Testis (tissue), 2 donors: ENCODE measurements at regions not wholly inside any gene's neighbourhood (a gene's known extent, or its start where the extent isn't known, plus 50 kb on each side); places are given as distances from the start of the nearest gene placed in this dataset.

Source experiments
- DNase-seq: peaks from one replicate; pipeline ENCODE4 v3.0.0-alpha.2; 2019
- H3K27ac ChIP-seq, 2 donors: fragments of 200-600 bp; sonication (generic); one replicate each; pipeline ENCODE4 v1.5.1; 2019
- H3K27me3 ChIP-seq: fragments of 200-600 bp; sonication (generic); one replicate; pipeline ENCODE4 v1.5.1; 2019
- H3K36me3 ChIP-seq: fragments of 200-600 bp; sonication (generic); one replicate; pipeline ENCODE4 v1.5.1; 2017; ENCODE audit warnings: low read depth; ENCODE audit errors: missing control alignments
- H3K4me1 ChIP-seq: fragments of 200-600 bp; sonication (generic); one replicate; pipeline ENCODE4 v1.5.1; 2019
- H3K4me3 ChIP-seq, 2 donors: fragments of 200-600 bp; sonication (generic); one replicate each; pipeline ENCODE4 v1.5.1; 2017 to 2019
- H3K9me3 ChIP-seq: fragments of 200-600 bp; sonication (generic); one replicate; pipeline ENCODE4 v1.5.1; 2017
- CTCF ChIP-seq, 3 experiments: fragments of 450-650 bp in 2 of 3; fragments of 200-600 bp in 1 of 3; sonication (generic) in 1 of 3; IDR thresholded peaks; one replicate each; pipeline ENCODE4 v1.5.1; 2016 to 2019; ENCODE audit warnings: antibody characterized with exemption in 3 of 3, mild to moderate bottlenecking in 2 of 3, moderate library complexity in 1 of 3
- POLR2A ChIP-seq: fragments of 450-650 bp; IDR thresholded peaks from one replicate; pipeline ENCODE4 v1.6.1; 2017; ENCODE audit warnings: antibody characterized with exemption, mild to moderate bottlenecking, moderate library complexity
- WGBS, 2 donors: methylation state at CpG; one replicate each; pipeline ENCODE4 v1.1.5; 2018; 5-methylcytosine and 5-hydroxymethylcytosine counted together
- intact Hi-C: fragments of 100-400 bp; cut with DNase I; formaldehyde crosslinking; loops from one replicate; pipeline ENCODE4 v1.15.1; 2023; ENCODE audit warnings: low total_unique reads

GRCh38 chr13:99652901-99653300, 151.6 kb downstream of the TM9SF2 start:
- no peaks in the 10 kb centered on the region for H3K36me3 ChIP-seq
- no peak for DNase-seq
- TF ChIP-seq POLR2A (no peak), CTCF (IDR thresholded peaks at IDR 0.05) (no peak)
- no peaks in the 10 kb centered on the region for H3K27me3 ChIP-seq
- H3K27ac ChIP-seq: no peak overlapping the region
- intact Hi-C loops: loop anchor here (10.0 kb wide), 1 partner anchor 862 kb away; no protein-coding TSS in a partner anchor
- H3K4me1 ChIP-seq: peaks cover 5% of the 10 kb centered on the region
- WGBS, 2 donors: 85 to 86% methylated on average over 3 of the region's 3 CpGs
- H3K4me3 ChIP-seq: no peak overlapping the region
- H3K9me3 ChIP-seq: no peaks in the 10 kb centered on the region

DNA sequence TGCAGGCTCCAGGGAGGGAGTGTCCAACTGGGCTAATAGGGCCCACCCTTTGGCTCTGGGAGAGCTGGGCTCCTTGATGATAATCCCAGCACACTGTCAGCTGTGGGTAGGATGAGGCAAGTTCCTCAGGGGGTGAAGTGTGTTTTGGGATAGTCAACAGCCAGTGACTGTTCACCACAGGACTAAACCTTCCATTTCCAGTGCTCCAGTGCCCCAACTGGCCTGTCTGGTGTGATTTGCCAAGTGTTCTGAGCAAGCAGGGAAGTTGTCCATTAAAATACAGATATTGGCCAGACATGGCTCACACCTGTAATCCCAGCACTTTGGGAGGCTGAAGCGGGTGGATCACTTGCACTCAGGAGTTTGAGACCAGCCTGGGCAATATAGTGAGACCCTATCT, 150.9 kb downstream of the TM9SF2 start:
- Histone ChIP-seq H3K4me1 (peaks cover 5% of the 10 kb centered on the region), H3K4me3 (no peak overlapping the region), H3K27ac (no peak overlapping the region), H3K27me3 (no peaks in the 10 kb centered on the region), H3K9me3 (no peaks in the 10 kb centered on the region), H3K36me3 (no peaks in the 10 kb centered on the region)
- intact Hi-C loops: loop anchor here (10.0 kb wide), 1 partner anchor 863 kb away; no protein-coding TSS in a partner anchor
- no peak for DNase-seq
- TF ChIP-seq CTCF (IDR thresholded peaks at IDR 0.05) (no peak), POLR2A (no peak)
- WGBS, 2 donors: 100% methylated on average over 1 of the region's 1 CpG

DNA sequence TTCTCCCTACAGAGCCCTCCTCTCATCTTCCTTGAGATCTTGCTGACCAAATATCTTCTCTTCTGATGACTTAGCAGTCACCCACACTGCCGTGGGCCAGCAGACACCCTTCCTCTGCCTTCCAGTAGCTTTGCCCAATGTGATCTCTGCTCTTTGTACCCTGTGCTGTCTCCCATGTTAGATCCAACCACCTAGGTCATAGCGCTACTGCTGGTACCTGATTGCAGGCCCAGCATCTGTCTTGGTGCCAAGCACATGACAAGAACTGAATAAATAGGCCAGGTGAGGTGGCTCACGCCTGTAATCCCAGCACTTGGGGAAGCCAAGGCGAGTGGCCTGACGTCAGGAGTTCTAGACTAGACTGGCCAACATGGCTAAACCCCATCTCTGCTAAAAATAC, 149.7 kb downstream of the TM9SF2 start:
- no peaks in the 10 kb centered on the region for H3K36me3 ChIP-seq
- H3K4me3 ChIP-seq: no peak overlapping the region
- no peak for DNase-seq
- H3K9me3 ChIP-seq: no peaks in the 10 kb centered on the region
- TF ChIP-seq POLR2A: no peak
- no peak for TF ChIP-seq CTCF (IDR thresholded peaks at IDR 0.05)
- H3K27me3 ChIP-seq: no peaks in the 10 kb centered on the region
- intact Hi-C loops: loop anchor here (10.0 kb wide), 1 partner anchor 864 kb away; no protein-coding TSS in a partner anchor
- 91 to 98% methylated on average over 5 of the region's 5 CpGs for WGBS, 2 donors
- H3K4me1 ChIP-seq: peaks cover 5% of the 10 kb centered on the region
- H3K27ac ChIP-seq: no peak overlapping the region

- no peaks in the 10 kb centered on the region for H3K9me3 ChIP-seq
- TF ChIP-seq POLR2A (no peak), CTCF (IDR thresholded peaks at IDR 0.05) (no peak)
- H3K4me1 ChIP-seq: peaks cover 5% of the 10 kb centered on the region
- 86 to 93% methylated on average over 1 of the region's 1 CpG for WGBS, 2 donors
- no peak overlapping the region for H3K27ac ChIP-seq
- no peak for DNase-seq
- no peaks in the 10 kb centered on the region for H3K27me3 ChIP-seq
- intact Hi-C loops: loop anchor here (10.0 kb wide), 1 partner anchor 864 kb away; no protein-coding TSS in a partner anchor
- no peak overlapping the region for H3K4me3 ChIP-seq
- no peaks in the 10 kb centered on the region for H3K36me3 ChIP-seq
Observed at GRCh38 chr13:99650410-99650809, 149.1 kb downstream of the TM9SF2 start.

DNA sequence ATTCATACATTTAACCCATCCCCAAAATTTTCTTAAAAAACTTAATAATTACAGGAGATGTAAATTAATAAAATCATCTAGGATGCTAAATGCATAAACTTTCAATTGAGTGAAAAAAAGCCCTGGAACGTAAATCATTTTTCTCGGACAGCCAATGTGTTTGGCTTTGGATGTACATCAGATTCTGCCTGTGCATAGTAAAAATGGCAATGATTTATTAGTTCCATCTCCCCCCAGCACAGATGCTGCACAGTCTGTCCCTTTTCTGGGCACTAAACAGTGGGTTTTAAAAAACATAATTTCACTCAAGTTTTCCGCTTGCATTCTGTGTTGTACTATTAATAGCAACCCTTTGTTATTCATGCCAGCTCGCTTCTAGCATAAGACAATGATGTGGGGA, 147.7 kb downstream of the TM9SF2 start:
- H3K4me1 ChIP-seq: peaks cover 5% of the 10 kb centered on the region
- no peak overlapping the region for H3K4me3 ChIP-seq
- H3K27me3 ChIP-seq: no peaks in the 10 kb centered on the region
- H3K27ac ChIP-seq: no peak overlapping the region
- H3K36me3 ChIP-seq: no peaks in the 10 kb centered on the region
- no peak for TF ChIP-seq CTCF (IDR thresholded peaks at IDR 0.05)
- WGBS, 2 donors: 74 to 79% methylated on average over 4 of the region's 4 CpGs
- no peaks in the 10 kb centered on the region for H3K9me3 ChIP-seq
- DNase-seq: no peak
- intact Hi-C loops: no loop called here
